ENCODE measurements at regions not wholly inside any gene's neighbourhood (a gene's known extent, or its start where the extent isn't known, plus 50 kb on each side); places are given as distances from the start of the nearest gene placed in this dataset.

DNA sequence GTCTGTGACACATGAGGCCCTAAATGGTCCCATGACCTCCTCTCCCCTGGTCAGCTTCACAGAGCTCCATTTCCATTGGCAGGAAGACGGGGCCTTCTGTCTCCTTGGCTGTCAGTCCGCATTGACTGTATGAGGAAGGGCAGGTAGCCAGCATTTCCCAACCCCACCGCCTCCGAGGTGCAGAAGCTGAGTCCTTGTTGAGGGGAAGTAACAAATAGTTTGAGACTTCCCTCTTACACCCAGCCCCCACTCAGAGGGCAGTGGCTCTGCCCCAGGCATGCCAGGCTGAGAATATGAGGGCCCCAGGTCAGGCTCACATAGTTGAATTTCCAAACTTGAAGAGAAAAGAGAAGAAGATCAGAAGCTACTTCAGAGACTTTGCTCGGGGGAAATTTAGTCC, 611.1 kb downstream of the BRD1 start:
- TF ChIP-seq GATA2 (IDR thresholded peaks at IDR 0.05; ENCODE audit: low read depth, low read length) (no peak), GATA3 (IDR thresholded peaks at IDR 0.05; ENCODE audit: low read depth, low read length) (no peak)

DNA sequence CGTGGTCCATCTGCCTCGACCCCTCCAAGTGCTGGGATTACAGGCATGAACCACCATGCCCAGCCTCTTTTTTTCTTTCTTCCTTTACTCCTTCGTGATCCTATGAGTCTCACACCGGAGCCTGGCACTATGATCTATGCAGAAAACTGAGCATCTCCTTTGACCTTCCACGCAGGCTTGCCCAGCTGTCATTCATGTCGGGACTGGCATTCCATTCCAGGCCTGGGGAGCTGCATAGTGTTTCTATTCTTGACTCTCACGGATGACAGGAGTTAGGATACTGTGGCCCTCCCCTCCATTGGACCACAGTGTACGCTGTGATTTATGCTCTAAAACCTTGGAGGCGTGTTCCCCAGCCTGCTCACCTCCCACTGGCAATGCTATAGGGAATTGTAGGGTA, 611.8 kb downstream of the BRD1 start:
- TF ChIP-seq GATA2 (IDR thresholded peaks at IDR 0.05; ENCODE audit: low read depth, low read length) (no peak), GATA3 (IDR thresholded peaks at IDR 0.05; ENCODE audit: low read depth, low read length) (no peak)

DNA sequence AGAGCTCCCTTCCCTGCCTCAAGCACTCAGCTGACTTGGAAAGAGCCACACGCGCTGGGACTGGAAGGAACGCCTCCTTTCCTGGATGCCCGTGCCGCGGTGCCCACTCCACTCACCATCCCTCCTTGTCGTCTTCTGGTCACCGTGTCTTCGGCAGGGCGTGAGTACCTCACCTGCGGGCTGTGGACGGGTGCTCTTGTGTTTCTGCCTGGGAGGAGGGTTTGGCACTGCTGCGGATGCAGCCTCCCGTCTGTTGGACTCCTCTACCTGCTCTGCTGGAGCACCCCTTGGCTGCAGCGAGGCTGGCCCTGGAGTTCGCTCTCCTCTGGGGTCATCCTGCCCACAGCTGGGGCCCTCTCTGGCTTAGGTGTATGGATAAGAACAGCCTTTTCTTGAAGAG, 612.7 kb downstream of the BRD1 start:
- TF ChIP-seq GATA3 (IDR thresholded peaks at IDR 0.05; ENCODE audit: low read depth, low read length) (no peak), GATA2 (IDR thresholded peaks at IDR 0.05; ENCODE audit: low read depth, low read length) (no peak)

DNA sequence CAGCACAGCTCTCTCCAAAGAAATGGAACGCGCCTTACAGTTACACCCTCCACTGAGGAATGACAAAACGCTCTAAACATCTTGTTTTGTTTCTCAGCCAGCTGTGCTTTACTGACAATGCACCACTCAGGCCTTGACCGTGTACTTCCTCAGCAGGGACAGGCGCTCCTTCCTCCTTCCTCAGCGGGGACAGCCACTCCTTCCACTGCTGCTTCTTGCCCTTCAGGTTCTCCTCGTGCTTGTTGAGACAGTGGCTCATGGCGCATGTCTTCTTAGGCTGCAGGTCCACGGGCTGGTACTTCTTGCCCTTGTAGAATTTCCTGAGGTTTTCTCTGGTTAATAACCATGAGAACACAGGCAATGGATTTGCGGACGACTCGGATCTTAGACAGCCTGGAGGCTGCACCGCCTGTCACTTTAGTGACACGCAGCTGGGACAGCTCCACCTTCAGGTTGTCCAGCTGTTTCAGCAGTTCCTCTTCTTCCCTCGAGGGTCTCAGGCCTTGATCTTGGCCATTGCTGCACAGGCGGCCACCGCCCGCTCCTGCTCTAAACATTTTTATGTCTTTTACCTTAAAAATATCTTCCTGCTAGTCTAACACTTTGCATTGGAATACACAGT, 613.8 kb downstream of the BRD1 start:
- no peak for TF ChIP-seq GATA2 (IDR thresholded peaks at IDR 0.05; ENCODE audit: low read depth, low read length)
- no peak for TF ChIP-seq GATA3 (IDR thresholded peaks at IDR 0.05; ENCODE audit: low read depth, low read length)

DNA sequence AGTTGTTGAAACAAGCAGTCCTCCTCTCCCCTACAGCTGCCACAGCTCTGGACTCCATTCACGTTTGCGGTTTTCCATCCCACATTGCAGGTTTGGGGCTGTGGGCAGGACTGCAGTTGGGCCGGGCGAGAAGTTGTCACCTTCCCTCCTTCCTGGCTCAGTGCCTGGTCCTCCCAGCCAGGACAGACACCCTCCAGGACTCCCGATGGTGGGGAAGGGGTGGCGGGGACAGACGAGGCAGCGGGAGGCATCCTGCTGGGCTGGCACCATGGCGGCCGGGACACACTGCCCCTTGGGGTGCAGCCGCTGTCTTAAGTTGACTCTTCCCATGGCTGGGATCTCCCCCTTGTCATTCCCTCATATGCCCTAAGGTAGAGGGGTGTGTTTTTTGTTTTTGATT, 615.2 kb downstream of the BRD1 start:
- TF ChIP-seq GATA3 (IDR thresholded peaks at IDR 0.05; ENCODE audit: low read depth, low read length) (no peak), GATA2 (IDR thresholded peaks at IDR 0.05; ENCODE audit: low read depth, low read length) (no peak)

DNA sequence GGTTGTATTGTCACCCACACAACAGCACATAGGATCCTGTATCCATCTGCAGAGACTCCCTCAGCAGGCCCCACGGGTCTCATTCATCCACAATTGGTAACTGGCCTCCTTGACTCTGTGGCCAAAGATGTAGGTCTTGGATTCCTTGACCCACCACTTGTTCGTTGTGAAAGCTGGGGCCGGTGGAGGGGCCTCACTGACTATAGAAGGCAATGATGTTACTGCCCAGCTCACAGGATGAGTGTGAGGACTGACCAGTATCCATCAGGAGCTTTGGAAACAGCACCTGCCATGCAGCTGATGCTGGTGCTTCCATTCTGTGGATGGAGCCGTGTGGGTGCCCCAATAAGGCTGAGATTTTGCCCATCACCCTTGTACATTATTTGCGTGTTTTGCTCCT, 615.7 kb downstream of the BRD1 start:
- TF ChIP-seq GATA3 (IDR thresholded peaks at IDR 0.05; ENCODE audit: low read depth, low read length) = no peak
- no peak for TF ChIP-seq GATA2 (IDR thresholded peaks at IDR 0.05; ENCODE audit: low read depth, low read length)

DNA sequence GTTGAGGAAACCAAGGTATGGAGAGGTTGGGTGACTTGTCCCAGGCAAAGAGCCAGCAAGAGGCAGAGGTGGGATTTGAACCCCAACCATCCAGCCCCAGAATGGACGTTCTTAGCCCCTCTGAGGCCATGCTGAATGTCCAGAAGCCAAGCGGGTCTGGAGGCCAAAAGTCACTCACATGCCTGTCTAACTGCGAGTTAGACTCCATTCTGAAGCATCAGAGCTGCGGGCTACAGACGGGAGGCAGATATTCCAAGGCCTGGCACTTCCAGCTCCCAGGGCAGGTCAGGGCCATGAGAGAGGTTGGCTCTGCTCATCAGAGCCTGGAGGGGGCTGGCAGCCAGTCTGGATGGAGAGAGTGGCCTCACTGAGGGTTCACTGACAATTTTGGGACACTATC, 616.5 kb downstream of the BRD1 start:
- TF ChIP-seq GATA3 (IDR thresholded peaks at IDR 0.05; ENCODE audit: low read depth, low read length) (no peak), GATA2 (IDR thresholded peaks at IDR 0.05; ENCODE audit: low read depth, low read length) (no peak)

DNA sequence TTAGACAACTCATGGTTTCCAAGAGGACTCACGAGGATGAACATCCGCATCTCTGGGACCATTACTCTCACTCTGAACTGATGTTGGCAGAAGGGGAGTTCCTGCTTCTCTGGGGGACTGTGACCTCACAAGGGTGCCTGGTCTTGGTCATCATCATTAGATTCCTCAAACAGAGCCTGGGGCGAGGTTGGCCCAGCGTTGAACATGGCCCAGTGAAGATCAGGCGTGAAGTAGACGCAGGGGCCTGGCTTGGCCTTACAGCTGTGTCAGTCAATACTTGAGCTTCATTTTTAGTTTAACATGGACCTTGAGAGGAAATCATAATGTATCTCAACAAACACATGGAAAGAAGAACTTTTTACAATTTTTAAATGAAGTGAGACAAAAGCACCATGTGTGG, 617.1 kb downstream of the BRD1 start:
- no peak for TF ChIP-seq GATA3 (IDR thresholded peaks at IDR 0.05; ENCODE audit: low read depth, low read length)
- no peak for TF ChIP-seq GATA2 (IDR thresholded peaks at IDR 0.05; ENCODE audit: low read depth, low read length)

DNA sequence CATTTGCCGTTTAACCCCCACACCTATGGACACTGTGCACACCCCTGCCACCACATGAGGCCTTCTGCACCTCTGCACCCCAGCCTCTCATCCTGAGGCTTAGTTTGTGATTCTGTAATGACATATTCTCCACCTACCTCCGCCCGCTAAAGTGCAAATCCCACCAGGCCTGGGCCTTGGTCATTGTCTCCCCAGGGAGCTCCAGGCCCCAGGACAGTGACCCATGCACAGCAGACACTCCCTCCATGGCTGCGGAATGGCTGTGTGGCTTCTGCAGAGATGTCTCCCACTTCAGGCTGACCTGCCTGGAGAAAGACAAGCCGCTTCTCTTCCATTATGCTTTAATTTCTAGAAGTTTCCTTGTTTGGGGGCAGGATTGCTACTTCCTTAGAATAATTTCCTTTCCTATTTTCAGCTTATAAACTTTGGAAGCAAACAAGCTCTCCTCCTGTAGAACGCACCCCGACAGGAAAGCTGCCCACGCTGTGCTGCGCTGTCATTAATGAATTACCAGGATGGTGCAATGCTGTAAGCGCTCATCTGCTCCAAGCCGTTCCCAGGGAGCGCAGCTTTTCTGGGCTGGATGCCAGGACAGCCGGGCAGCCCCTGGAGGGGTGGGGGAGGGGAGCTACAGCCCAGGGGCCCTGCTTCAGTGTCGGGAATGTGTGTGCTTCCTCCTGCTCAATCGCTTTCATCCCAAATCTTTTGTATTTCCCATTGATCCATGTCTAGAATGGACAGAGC, 618.0 kb downstream of the BRD1 start:
- TF ChIP-seq GATA3 (IDR thresholded peaks at IDR 0.05; ENCODE audit: low read depth, low read length) = no peak
- no peak for TF ChIP-seq GATA2 (IDR thresholded peaks at IDR 0.05; ENCODE audit: low read depth, low read length)

DNA sequence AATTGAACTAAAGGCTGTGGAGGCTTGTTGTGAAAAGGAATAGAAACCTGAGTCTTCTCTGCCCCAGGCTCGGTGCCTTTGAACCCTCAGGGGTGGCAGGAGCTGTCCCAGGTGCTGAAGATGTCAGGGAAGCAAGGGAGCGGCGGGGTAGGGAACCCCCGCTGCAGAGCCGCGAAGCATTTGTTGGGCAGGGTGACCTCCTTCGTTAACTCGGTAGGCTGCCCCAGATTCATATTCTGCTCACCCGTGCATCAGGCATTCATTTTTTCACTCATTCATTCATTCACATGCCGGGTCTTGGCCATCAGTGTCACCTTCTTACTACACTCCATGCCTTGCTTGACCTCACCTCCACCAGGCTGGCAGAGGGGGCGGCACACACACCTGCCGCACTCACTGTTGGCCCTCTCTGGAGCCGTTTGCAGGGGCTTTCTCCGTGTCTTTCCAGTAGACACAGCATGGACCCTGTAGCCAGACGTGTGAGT, 618.9 kb downstream of the BRD1 start:
- TF ChIP-seq GATA3 (IDR thresholded peaks at IDR 0.05; ENCODE audit: low read depth, low read length) (no peak), GATA2 (IDR thresholded peaks at IDR 0.05; ENCODE audit: low read depth, low read length) (no peak)

DNA sequence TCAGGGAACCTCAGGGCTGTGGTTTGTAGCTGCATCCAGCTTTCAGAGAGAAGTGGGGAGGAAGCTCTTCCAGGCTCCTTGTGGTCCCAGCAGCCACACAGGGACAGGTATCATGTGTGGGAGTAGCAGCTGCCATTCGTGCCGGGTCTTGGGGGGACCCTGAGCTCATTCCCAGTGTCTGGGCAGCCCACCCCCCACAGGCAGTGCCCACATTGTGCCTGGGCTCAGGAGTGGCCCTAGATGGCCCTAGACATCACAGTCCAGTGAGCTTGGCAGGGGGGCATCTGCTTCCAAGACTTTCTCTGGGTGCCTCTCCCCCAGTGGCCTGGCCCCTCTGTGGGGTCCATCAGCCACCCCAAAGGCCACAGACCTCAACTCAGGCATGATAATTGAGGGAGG, 619.7 kb downstream of the BRD1 start:
- TF ChIP-seq GATA2 (IDR thresholded peaks at IDR 0.05; ENCODE audit: low read depth, low read length) (no peak), GATA3 (IDR thresholded peaks at IDR 0.05; ENCODE audit: low read depth, low read length) (no peak)

DNA sequence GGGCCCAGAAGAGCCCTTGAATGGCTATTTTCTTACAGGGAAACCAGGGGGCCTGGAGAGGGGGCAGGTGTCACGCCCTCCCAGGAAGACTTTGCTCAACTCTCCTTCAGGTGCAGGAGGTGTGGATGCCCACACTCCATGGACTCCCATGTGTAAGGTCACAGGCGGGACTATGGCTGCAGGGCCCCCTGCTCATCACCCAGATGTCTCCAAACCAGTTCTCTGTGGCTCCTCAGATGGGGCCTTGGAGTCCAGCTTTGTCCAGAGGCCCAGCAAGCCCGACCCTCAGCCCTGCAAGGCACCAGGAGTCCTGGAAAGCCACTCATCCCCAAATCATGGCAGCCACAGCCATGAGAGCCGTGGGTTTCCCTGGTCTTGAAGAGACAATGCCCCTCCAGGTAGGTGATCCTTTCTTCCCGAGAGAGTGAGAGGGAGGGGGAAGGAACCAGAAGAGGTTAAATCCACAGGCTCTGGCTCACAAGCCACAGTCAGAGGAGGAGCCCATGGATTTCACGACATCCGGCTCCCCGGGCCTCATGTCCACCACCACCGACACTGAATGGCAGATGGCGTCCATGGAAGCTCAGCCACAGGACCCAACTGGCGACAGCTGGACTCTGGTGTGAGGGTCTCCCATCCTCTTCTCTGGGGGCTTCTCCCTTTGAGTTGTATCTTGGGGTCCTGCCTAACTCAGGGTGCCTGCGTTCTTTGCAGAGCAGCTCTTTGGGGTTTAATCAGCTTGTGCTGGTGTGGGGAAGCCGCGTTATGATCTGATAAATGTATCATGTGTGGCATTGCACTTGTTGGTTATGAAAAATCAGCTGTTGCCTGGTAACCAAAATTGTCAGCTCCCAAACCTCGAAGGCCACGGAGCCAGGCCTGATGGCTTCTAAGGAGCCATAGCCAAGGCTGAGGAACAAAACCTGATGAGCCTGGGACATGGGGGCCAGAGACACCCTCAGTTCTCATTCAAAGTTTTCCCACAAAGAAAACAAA, 620.4 kb downstream of the BRD1 start:
- no peak for TF ChIP-seq GATA2 (IDR thresholded peaks at IDR 0.05; ENCODE audit: low read depth, low read length)
- TF ChIP-seq GATA3 (IDR thresholded peaks at IDR 0.05; ENCODE audit: low read depth, low read length) = no peak

DNA sequence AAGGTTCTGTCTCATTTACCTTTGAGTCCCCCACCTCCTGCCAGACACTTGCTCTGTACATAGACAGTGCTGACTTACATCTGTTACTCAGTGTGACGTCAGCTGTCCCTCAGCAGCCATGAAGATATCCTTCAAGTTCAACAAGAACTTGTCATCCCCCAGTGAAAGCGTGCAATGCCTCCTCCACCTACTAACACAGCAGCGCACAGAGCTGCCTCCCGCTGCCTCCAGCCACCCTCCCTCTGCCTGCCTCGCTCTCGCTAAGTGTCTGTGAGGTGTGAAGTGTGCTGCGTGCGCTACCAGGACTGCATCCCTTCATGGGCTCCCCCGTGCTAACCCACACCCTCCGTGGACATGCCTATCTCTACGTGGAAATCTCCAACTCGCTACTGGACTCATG, 621.4 kb downstream of the BRD1 start:
- TF ChIP-seq GATA2 (IDR thresholded peaks at IDR 0.05; ENCODE audit: low read depth, low read length) (no peak), GATA3 (IDR thresholded peaks at IDR 0.05; ENCODE audit: low read depth, low read length) (no peak)

DNA sequence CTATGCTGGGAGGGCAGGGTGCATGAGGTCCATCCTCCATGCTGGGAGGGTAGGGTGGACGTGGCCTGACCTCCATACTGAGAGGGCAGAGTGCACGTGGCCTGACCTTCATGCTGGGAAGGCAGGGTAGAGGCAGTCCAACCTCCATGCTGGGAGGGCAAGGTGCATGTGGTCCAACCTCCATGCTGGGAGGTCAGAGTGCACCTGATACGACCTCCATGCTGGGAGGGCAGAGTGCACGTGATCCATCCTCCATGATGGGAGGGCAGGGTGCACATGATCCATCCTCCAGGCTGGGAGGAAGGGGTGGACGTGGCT, 622.2 kb downstream of the BRD1 start:
- no peak for TF ChIP-seq GATA2 (IDR thresholded peaks at IDR 0.05; ENCODE audit: low read depth, low read length)
- no peak for TF ChIP-seq GATA3 (IDR thresholded peaks at IDR 0.05; ENCODE audit: low read depth, low read length)
